SK-N-SH (cell line): ENCODE measurements at regions not wholly inside any gene's neighbourhood (a gene's known extent, or its start where the extent isn't known, plus 50 kb on each side); places are given as distances from the start of the nearest gene placed in this dataset.

Experiments used
- EP300 ChIP-seq, 2 experiments: IDR thresholded peaks; 2 replicates each; pipeline versions ENCODE4 v1.4.0 to v1.6.1; 2012; ENCODE audit warnings: borderline replicate concordance in 1 of 2, low read depth in 1 of 2, low read length in 1 of 2
- MAX ChIP-seq: IDR thresholded peaks from 2 replicates; pipeline ENCODE4 v1.4.0; 2012; ENCODE audit warnings: low read depth
- NRF1 ChIP-seq: IDR thresholded peaks from 2 replicates; pipeline ENCODE4 v1.6.1; 2012; ENCODE audit warnings: low read depth, mild to moderate bottlenecking, low read length
- POLR2AphosphoS5 ChIP-seq: IDR thresholded peaks from 2 replicates; pipeline ENCODE4 v1.6.1; 2012; ENCODE audit warnings: low read depth, low read length
- TCF12 ChIP-seq: IDR thresholded peaks from 2 replicates; pipeline ENCODE4 v1.4.0; 2012
- ZBTB33 ChIP-seq: IDR thresholded peaks from 2 replicates; pipeline ENCODE4 v1.4.0; 2012; ENCODE audit warnings: low read depth, borderline replicate concordance
- TF ChIP-seq, protein P1 (sequence below): fragments of 200-600 bp; sonication (generic); IDR thresholded peaks from 2 replicates; pipeline ENCODE4 v1.6.1; 2017; ENCODE audit warnings: antibody characterized with exemption, mild to moderate bottlenecking, moderate library complexity
- TF ChIP-seq, protein P2 (sequence below): IDR thresholded peaks from 2 replicates; pipeline ENCODE4 v1.6.1; 2012; ENCODE audit warnings: mild to moderate bottlenecking, low read depth, low read length, moderate library complexity

GRCh38 chr4:186943411-186943810 lies 219.8 kb upstream of the FAT1 start:
- TF ChIP-seq, protein P1, sequence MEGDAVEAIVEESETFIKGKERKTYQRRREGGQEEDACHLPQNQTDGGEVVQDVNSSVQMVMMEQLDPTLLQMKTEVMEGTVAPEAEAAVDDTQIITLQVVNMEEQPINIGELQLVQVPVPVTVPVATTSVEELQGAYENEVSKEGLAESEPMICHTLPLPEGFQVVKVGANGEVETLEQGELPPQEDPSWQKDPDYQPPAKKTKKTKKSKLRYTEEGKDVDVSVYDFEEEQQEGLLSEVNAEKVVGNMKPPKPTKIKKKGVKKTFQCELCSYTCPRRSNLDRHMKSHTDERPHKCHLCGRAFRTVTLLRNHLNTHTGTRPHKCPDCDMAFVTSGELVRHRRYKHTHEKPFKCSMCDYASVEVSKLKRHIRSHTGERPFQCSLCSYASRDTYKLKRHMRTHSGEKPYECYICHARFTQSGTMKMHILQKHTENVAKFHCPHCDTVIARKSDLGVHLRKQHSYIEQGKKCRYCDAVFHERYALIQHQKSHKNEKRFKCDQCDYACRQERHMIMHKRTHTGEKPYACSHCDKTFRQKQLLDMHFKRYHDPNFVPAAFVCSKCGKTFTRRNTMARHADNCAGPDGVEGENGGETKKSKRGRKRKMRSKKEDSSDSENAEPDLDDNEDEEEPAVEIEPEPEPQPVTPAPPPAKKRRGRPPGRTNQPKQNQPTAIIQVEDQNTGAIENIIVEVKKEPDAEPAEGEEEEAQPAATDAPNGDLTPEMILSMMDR, result no peak
- TF ChIP-seq ZBTB33, result no peak
- no peak for TF ChIP-seq TCF12
- no peak for TF ChIP-seq POLR2AphosphoS5
- TF ChIP-seq MAX, result no peak
- TF ChIP-seq, protein P2, sequence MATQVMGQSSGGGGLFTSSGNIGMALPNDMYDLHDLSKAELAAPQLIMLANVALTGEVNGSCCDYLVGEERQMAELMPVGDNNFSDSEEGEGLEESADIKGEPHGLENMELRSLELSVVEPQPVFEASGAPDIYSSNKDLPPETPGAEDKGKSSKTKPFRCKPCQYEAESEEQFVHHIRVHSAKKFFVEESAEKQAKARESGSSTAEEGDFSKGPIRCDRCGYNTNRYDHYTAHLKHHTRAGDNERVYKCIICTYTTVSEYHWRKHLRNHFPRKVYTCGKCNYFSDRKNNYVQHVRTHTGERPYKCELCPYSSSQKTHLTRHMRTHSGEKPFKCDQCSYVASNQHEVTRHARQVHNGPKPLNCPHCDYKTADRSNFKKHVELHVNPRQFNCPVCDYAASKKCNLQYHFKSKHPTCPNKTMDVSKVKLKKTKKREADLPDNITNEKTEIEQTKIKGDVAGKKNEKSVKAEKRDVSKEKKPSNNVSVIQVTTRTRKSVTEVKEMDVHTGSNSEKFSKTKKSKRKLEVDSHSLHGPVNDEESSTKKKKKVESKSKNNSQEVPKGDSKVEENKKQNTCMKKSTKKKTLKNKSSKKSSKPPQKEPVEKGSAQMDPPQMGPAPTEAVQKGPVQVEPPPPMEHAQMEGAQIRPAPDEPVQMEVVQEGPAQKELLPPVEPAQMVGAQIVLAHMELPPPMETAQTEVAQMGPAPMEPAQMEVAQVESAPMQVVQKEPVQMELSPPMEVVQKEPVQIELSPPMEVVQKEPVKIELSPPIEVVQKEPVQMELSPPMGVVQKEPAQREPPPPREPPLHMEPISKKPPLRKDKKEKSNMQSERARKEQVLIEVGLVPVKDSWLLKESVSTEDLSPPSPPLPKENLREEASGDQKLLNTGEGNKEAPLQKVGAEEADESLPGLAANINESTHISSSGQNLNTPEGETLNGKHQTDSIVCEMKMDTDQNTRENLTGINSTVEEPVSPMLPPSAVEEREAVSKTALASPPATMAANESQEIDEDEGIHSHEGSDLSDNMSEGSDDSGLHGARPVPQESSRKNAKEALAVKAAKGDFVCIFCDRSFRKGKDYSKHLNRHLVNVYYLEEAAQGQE, result no peak
- no peak for TF ChIP-seq EP300 (IDR thresholded peaks at IDR 0.05; ENCODE audit: borderline replicate concordance in 1 of 2, low read depth in 1 of 2, low read length in 1 of 2)
- no peak for TF ChIP-seq NRF1
